ENCODE measurements at regions not wholly inside any gene's neighbourhood (a gene's known extent, or its start where the extent isn't known, plus 50 kb on each side); places are given as distances from the start of the nearest gene placed in this dataset.
"Not testable (repeated sequence)": the region's sequence is repeated elsewhere in the genome, so short reads cannot be mapped to it uniquely, and the experiment has no call there.

- DNase-seq = no peak
Observed at GRCh38 chr21:35449846-35450245, 400.7 kb upstream of the RUNX1 start.

GRCh38 chr21:35448876-35449599 is 399.9 kb upstream of the RUNX1 start:
- DNase-seq = no peak

- DNase-seq = no peak
Observed at GRCh38 chr21:35444391-35444790, 395.3 kb upstream of the RUNX1 start.

- no peak for DNase-seq
Observed at GRCh38 chr21:35441868-35442582, 392.9 kb upstream of the RUNX1 start.

GRCh38 chr21:35438643-35439404 is 389.7 kb upstream of the RUNX1 start:
- no peak for DNase-seq

- no peak for DNase-seq
Observed at GRCh38 chr21:35437941-35438340, 388.8 kb upstream of the RUNX1 start.

GRCh38 chr21:35436899-35437298 is 387.8 kb upstream of the RUNX1 start:
- no peak for DNase-seq

GRCh38 chr21:35432601-35433000 is 383.5 kb upstream of the RUNX1 start:
- not testable (repeated sequence) for DNase-seq

GRCh38 chr21:35430260-35430659 is 381.2 kb upstream of the RUNX1 start:
- DNase-seq = no peak

GRCh38 chr21:35428937-35429336 is 379.8 kb upstream of the RUNX1 start:
- no peak for DNase-seq

- DNase-seq = peak; percentile 36
Observed at GRCh38 chr21:35428489-35428888, 379.4 kb upstream of the RUNX1 start.

GRCh38 chr21:35428001-35428320 is 378.9 kb upstream of the RUNX1 start:
- DNase-seq = no peak

- no peak for DNase-seq
Observed at GRCh38 chr21:35427320-35428000, 378.4 kb upstream of the RUNX1 start.

- no peak for DNase-seq
Observed at GRCh38 chr21:35426897-35427296, 377.8 kb upstream of the RUNX1 start.

- no peak for DNase-seq
Observed at GRCh38 chr21:35426469-35426868, 377.4 kb upstream of the RUNX1 start.

GRCh38 chr21:35424122-35424521 is 375.0 kb upstream of the RUNX1 start:
- DNase-seq = no peak

GRCh38 chr21:35423709-35424108 is 374.6 kb upstream of the RUNX1 start:
- DNase-seq = no peak

- DNase-seq = no peak
Observed at GRCh38 chr21:35422011-35422410, 372.9 kb upstream of the RUNX1 start.

- no peak for DNase-seq
Observed at GRCh38 chr21:35421221-35421620, 372.1 kb upstream of the RUNX1 start.

- DNase-seq = no peak
Observed at GRCh38 chr21:35420656-35421055, 371.6 kb upstream of the RUNX1 start.

- no peak for DNase-seq
Observed at GRCh38 chr21:35417762-35418161, 368.7 kb upstream of the RUNX1 start.

- no peak for DNase-seq
Observed at GRCh38 chr21:35416866-35417489, 367.9 kb upstream of the RUNX1 start.
